WTC11 (cell line): ENCODE measurements at regions not wholly inside any gene's neighbourhood (a gene's known extent, or its start where the extent isn't known, plus 50 kb on each side); places are given as distances from the start of the nearest gene placed in this dataset.

Experiments
- ATAC-seq: fragments of 200-7000 bp; cut with Tn5 transposase; 2 replicates; pipeline ENCODE4 v1.10.0; 2021; ENCODE audit warnings: mild to moderate bottlenecking, moderate library complexity
- CTCF ChIA-PET: fragments of 300-600 bp; sonication (Branson Sonifier 250); formaldehyde crosslinking; loops from one replicate; lab custom pipeline; 2021; ENCODE audit warnings: antibody characterized with exemption; lab: Charles Lee
- POLR2A ChIA-PET: fragments of 350-600 bp; sonication (Branson Sonifier 250); formaldehyde crosslinking; loops from one replicate; lab custom pipeline; 2021; ENCODE audit warnings: antibody characterized with exemption; lab: Charles Lee
- DNase-seq: peaks from one replicate; pipeline ENCODE4 v3.0.0; 2021; ENCODE audit warnings: low spot score
- H3K27ac Mint-ChIP-seq: 2 replicates; pipeline ENCODE4 v1.8.0; 2021; ENCODE audit warnings: mixed read lengths
- H3K27me3 Mint-ChIP-seq: 2 replicates; pipeline ENCODE4 v1.8.0; 2021; ENCODE audit warnings: low read depth, mild to moderate bottlenecking, moderate library complexity, mixed read lengths
- H3K36me3 Mint-ChIP-seq: 2 replicates; pipeline ENCODE4 v1.8.0; 2021; ENCODE audit warnings: mixed read lengths
- H3K4me1 Mint-ChIP-seq: 2 replicates; pipeline ENCODE4 v1.8.0; 2022; ENCODE audit warnings: mixed read lengths
- H3K4me3 Mint-ChIP-seq: 2 replicates; pipeline ENCODE4 v1.8.0; 2021; ENCODE audit warnings: mild to moderate bottlenecking, moderate library complexity, mixed read lengths
- H3K9me3 Mint-ChIP-seq: 2 replicates; pipeline ENCODE4 v1.8.0; 2021; ENCODE audit warnings: mixed read lengths
- CBFB ChIP-seq: sonication (generic); formaldehyde crosslinking; IDR thresholded peaks from 2 replicates; pipeline ENCODE4 v1.8.1; 2022; ENCODE audit warnings: mild to moderate bottlenecking, low read depth, missing genetic modification reagents
- CREM ChIP-seq: sonication (generic); formaldehyde crosslinking; IDR thresholded peaks from 2 replicates; pipeline ENCODE4 v1.8.1; 2022; ENCODE audit warnings: mild to moderate bottlenecking, missing genetic modification reagents, moderate library complexity
- FOXP1 ChIP-seq: sonication (generic); formaldehyde crosslinking; IDR thresholded peaks from 2 replicates; pipeline ENCODE4 v1.8.0; 2022; ENCODE audit warnings: missing genetic modification reagents, mild to moderate bottlenecking, moderate library complexity, borderline replicate concordance
- HMGA2 ChIP-seq: fragments of 250-450 bp; sonication (Bioruptor Pico); IDR thresholded peaks from 2 replicates; pipeline ENCODE4 v1.4.0; 2021; ENCODE audit warnings: mild to moderate bottlenecking, moderate library complexity
- NFATC4 ChIP-seq: fragments of 250-450 bp; sonication (Bioruptor Pico); IDR thresholded peaks from 2 replicates; pipeline ENCODE4 v1.9.0; 2021; ENCODE audit warnings: mild to moderate bottlenecking
- NR1H2 ChIP-seq: sonication (generic); formaldehyde crosslinking; IDR thresholded peaks from 2 replicates; pipeline ENCODE4 v1.9.0; 2021; ENCODE audit warnings: mild to moderate bottlenecking, moderate library complexity, missing genetic modification reagents
- RORB ChIP-seq: fragments of 250-450 bp; sonication (Bioruptor Pico); IDR thresholded peaks from 2 replicates; pipeline ENCODE4 v1.9.0; 2021; ENCODE audit warnings: mild to moderate bottlenecking
- ZNF219 ChIP-seq: sonication (generic); formaldehyde crosslinking; IDR thresholded peaks from 2 replicates; pipeline ENCODE4 v1.8.0; 2023; ENCODE audit warnings: missing genetic modification reagents, mild to moderate bottlenecking, borderline replicate concordance
- ZNF263 ChIP-seq: sonication (generic); formaldehyde crosslinking; IDR thresholded peaks from 2 replicates; pipeline ENCODE4 v1.8.1; 2022; ENCODE audit warnings: low read depth, mild to moderate bottlenecking, moderate library complexity, missing genetic modification reagents
- ZNF423 ChIP-seq: fragments of 250-450 bp; sonication (Bioruptor Pico); IDR thresholded peaks from 2 replicates; pipeline ENCODE4 v2.1.2; 2022; ENCODE audit warnings: mild to moderate bottlenecking, moderate library complexity
- TF ChIP-seq, protein P1 (sequence below): fragments of 250-450 bp; sonication (Bioruptor Pico); IDR thresholded peaks from 2 replicates; pipeline ENCODE4 v1.9.0; 2021; ENCODE audit warnings: mild to moderate bottlenecking, borderline replicate concordance
- TF ChIP-seq, protein P2 (sequence below): sonication (generic); formaldehyde crosslinking; IDR thresholded peaks from 2 replicates; pipeline ENCODE4 v1.8.0; 2022; ENCODE audit warnings: missing genetic modification reagents
- TF ChIP-seq, protein P3 (sequence below): sonication (generic); formaldehyde crosslinking; IDR thresholded peaks from 2 replicates; pipeline ENCODE4 v1.8.0; 2022; ENCODE audit warnings: mild to moderate bottlenecking, missing genetic modification reagents
- TF ChIP-seq, protein P4 (sequence below): sonication (generic); formaldehyde crosslinking; IDR thresholded peaks from 2 replicates; pipeline ENCODE4 v1.8.0; 2022; ENCODE audit warnings: mild to moderate bottlenecking, missing genetic modification reagents

DNA sequence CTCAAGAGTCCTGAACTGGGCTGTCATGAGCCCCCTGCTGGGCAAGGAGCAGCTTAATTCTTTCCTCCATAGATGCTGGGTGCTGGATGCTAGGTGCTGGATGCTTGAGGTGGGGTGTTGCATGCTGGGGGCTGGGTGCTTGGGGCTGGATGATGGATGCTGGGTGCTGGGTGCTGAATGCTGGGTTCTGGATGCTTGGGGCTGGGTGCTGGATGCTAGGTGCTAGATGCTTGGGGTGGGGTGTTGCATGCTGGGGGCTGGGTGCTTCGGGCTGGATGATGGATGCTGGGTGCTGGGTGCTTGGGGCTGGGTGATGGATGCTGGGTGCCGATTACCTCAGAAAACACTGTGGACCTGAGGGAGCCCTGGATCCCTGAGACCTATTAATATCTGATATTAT, 837.7 kb downstream of the GALR1 start (continued):
- TF ChIP-seq, protein P1, sequence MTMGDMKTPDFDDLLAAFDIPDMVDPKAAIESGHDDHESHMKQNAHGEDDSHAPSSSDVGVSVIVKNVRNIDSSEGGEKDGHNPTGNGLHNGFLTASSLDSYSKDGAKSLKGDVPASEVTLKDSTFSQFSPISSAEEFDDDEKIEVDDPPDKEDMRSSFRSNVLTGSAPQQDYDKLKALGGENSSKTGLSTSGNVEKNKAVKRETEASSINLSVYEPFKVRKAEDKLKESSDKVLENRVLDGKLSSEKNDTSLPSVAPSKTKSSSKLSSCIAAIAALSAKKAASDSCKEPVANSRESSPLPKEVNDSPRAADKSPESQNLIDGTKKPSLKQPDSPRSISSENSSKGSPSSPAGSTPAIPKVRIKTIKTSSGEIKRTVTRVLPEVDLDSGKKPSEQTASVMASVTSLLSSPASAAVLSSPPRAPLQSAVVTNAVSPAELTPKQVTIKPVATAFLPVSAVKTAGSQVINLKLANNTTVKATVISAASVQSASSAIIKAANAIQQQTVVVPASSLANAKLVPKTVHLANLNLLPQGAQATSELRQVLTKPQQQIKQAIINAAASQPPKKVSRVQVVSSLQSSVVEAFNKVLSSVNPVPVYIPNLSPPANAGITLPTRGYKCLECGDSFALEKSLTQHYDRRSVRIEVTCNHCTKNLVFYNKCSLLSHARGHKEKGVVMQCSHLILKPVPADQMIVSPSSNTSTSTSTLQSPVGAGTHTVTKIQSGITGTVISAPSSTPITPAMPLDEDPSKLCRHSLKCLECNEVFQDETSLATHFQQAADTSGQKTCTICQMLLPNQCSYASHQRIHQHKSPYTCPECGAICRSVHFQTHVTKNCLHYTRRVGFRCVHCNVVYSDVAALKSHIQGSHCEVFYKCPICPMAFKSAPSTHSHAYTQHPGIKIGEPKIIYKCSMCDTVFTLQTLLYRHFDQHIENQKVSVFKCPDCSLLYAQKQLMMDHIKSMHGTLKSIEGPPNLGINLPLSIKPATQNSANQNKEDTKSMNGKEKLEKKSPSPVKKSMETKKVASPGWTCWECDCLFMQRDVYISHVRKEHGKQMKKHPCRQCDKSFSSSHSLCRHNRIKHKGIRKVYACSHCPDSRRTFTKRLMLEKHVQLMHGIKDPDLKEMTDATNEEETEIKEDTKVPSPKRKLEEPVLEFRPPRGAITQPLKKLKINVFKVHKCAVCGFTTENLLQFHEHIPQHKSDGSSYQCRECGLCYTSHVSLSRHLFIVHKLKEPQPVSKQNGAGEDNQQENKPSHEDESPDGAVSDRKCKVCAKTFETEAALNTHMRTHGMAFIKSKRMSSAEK (CRISPR knock-in tag) = no peak
- TF ChIP-seq CREM = no peak
- TF ChIP-seq CBFB (CRISPR knock-in tag) = no peak
- TF ChIP-seq, protein P2, sequence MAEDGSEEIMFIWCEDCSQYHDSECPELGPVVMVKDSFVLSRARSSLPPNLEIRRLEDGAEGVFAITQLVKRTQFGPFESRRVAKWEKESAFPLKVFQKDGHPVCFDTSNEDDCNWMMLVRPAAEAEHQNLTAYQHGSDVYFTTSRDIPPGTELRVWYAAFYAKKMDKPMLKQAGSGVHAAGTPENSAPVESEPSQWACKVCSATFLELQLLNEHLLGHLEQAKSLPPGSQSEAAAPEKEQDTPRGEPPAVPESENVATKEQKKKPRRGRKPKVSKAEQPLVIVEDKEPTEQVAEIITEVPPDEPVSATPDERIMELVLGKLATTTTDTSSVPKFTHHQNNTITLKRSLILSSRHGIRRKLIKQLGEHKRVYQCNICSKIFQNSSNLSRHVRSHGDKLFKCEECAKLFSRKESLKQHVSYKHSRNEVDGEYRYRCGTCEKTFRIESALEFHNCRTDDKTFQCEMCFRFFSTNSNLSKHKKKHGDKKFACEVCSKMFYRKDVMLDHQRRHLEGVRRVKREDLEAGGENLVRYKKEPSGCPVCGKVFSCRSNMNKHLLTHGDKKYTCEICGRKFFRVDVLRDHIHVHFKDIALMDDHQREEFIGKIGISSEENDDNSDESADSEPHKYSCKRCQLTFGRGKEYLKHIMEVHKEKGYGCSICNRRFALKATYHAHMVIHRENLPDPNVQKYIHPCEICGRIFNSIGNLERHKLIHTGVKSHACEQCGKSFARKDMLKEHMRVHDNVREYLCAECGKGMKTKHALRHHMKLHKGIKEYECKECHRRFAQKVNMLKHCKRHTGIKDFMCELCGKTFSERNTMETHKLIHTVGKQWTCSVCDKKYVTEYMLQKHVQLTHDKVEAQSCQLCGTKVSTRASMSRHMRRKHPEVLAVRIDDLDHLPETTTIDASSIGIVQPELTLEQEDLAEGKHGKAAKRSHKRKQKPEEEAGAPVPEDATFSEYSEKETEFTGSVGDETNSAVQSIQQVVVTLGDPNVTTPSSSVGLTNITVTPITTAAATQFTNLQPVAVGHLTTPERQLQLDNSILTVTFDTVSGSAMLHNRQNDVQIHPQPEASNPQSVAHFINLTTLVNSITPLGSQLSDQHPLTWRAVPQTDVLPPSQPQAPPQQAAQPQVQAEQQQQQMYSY = no peak
- no peak for TF ChIP-seq FOXP1 (CRISPR knock-in tag)
- TF ChIP-seq ZNF263 = no peak

DNA sequence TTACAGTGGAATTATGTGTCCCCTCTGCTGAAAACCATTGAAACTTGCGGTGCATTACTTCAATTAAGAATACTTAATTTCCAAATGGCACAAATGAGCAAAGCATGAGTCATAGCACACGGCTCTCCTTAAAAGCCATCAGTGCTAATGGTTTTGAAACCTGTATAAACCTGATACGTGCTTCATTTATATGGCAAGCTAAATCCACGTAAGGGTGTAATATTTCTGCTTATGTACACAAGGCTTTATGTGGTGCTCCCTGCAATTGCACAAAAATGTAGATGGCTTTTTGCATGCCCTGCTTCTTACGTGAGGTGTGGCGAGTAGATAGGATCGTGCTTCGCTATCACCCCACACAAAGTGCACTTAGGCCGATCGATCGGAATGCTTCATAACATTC, 840.9 kb downstream of the GALR1 start:
- CTCF ChIA-PET = no interaction called here
- H3K36me3 Mint-ChIP-seq = peaks cover 31% of the 10 kb centered on the region
- ATAC-seq = no peak
- no peak overlapping the region for H3K27ac Mint-ChIP-seq
- POLR2A ChIA-PET = no interaction called here
- no peak overlapping the region for H3K4me3 Mint-ChIP-seq
- TF ChIP-seq, protein P2 = no peak
- TF ChIP-seq, protein P3, sequence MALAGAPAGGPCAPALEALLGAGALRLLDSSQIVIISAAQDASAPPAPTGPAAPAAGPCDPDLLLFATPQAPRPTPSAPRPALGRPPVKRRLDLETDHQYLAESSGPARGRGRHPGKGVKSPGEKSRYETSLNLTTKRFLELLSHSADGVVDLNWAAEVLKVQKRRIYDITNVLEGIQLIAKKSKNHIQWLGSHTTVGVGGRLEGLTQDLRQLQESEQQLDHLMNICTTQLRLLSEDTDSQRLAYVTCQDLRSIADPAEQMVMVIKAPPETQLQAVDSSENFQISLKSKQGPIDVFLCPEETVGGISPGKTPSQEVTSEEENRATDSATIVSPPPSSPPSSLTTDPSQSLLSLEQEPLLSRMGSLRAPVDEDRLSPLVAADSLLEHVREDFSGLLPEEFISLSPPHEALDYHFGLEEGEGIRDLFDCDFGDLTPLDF = no peak
- TF ChIP-seq, all 79 proteins: peak for 0
- Mint-ChIP-seq H3K9me3 (peaks cover 54% of the 10 kb centered on the region), H3K4me1 (peaks cover 11% of the 10 kb centered on the region), H3K27me3 (no peaks in the 10 kb centered on the region; the same call in 1 of the 2 replicates)
- DNase-seq = no peak

DNA sequence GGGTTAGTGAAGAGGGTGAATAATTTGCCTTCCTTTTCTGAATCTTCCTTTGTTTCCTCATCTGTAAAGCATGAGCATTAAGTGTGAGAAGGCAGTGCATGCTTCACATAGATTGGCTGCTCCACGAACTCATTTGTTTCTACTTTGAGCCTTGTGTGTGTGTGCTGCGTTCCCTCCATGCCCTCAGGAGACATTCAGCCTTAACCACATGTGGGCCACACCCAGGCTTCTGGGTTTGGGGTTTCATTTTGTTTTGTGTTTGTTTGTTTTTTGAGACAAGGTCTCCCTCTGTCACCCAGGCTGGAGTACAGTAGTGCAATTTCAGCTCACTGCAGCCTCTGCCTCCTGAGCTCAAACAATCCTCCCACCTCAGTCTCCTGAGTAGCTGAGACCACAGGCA, 843.3 kb downstream of the GALR1 start:
- no peak for ATAC-seq
- Mint-ChIP-seq H3K4me3 (no peak overlapping the region), H3K36me3 (peaks cover 44% of the 10 kb centered on the region), H3K27ac (no peak overlapping the region), H3K4me1 (peaks cover 11% of the 10 kb centered on the region), H3K9me3 (peaks cover 58% of the 10 kb centered on the region), H3K27me3 (no peaks in the 10 kb centered on the region; the same call in 1 of the 2 replicates)
- ChIA-PET CTCF (no interaction called here), POLR2A (no interaction called here)
- DNase-seq = no peak
- no peak for TF ChIP-seq ZNF423
- TF ChIP-seq, protein P2 = no peak
- TF ChIP-seq RORB = no peak
- TF ChIP-seq NR1H2 (CRISPR knock-in tag) = no peak
- no peak for TF ChIP-seq HMGA2 (CRISPR knock-in tag)
- TF ChIP-seq NFATC4 (CRISPR knock-in tag) = no peak
- TF ChIP-seq, protein P4, sequence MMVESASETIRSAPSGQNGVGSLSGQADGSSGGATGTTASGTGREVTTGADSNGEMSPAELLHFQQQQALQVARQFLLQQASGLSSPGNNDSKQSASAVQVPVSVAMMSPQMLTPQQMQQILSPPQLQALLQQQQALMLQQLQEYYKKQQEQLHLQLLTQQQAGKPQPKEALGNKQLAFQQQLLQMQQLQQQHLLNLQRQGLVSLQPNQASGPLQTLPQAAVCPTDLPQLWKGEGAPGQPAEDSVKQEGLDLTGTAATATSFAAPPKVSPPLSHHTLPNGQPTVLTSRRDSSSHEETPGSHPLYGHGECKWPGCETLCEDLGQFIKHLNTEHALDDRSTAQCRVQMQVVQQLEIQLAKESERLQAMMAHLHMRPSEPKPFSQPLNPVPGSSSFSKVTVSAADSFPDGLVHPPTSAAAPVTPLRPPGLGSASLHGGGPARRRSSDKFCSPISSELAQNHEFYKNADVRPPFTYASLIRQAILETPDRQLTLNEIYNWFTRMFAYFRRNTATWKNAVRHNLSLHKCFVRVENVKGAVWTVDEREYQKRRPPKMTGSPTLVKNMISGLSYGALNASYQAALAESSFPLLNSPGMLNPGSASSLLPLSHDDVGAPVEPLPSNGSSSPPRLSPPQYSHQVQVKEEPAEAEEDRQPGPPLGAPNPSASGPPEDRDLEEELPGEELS (CRISPR knock-in tag) = no peak
- no peak for TF ChIP-seq ZNF219 (CRISPR knock-in tag)
